HuH-7.5 (cell line): ENCODE measurements at regions not wholly inside any gene's neighbourhood (a gene's known extent, or its start where the extent isn't known, plus 50 kb on each side); places are given as distances from the start of the nearest gene placed in this dataset.
A peak's percentile ranks its signal among the peaks of the same experiment; 100 is the strongest.

Source experiments
- DNase-seq: peaks from one replicate; pipeline ENCODE4 v3.0.0; 2011; ENCODE audit warnings: low spot score

DNA sequence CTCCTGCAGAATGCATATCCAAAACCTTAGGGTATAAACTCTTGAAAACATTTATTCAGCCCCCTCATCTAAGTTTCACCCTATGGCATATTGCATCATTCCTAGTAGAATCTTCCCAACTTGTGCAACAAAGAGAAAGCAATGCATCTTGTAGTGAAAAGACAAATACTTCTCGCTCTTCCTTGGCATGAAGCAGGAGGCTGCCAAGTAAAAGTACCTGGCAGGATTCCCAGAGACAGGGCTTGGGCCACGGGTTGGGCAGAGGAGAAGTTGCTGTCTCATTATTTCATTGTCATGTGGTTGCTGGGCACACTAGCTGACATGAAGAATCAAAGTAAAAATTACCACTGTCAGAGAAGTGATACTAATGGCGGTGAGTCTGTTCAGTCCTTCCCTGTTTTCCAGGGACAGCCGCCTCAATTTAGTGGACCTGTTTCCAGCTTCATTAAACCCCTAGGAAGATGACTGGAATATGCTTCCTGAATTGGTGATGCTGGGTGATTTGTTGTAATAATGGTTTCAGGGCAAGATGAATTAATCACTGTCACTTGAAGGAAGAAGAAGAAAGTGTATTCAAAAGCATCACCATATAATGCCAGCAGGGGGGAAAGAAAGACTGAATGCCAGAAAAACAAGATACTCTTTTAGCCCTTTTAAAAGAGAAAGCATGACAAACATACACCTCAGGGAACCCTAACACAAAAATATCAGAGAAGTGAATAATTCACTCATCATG lies 380.5 kb upstream of the IGFBP7 start:
- no peak for DNase-seq

GRCh38 chr4:57488366-57489162 lies 378.4 kb upstream of the IGFBP7 start:
- no peak for DNase-seq

DNA sequence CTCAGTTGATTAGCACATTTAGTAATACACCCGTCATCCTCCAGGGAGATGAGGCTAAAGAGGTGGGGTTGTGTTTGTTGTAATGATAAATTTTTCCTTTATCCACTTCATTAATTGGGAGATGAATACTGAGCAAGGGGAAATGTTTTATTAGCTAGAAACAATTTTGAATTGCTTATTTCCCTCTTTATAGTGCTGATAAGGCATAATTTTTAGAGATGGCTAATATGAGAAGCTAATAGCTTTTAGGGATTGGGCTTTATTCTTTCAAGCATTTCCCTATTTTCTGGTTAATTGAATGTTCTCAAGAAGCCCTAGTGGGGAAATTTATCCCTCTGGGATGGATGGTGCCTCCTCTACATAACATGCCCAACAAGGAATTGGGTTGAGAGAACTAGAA lies 365.2 kb upstream of the IGFBP7 start:
- DNase-seq: no peak

GRCh38 chr4:57465321-57466056 lies 355.3 kb upstream of the IGFBP7 start:
- no peak for DNase-seq

DNA sequence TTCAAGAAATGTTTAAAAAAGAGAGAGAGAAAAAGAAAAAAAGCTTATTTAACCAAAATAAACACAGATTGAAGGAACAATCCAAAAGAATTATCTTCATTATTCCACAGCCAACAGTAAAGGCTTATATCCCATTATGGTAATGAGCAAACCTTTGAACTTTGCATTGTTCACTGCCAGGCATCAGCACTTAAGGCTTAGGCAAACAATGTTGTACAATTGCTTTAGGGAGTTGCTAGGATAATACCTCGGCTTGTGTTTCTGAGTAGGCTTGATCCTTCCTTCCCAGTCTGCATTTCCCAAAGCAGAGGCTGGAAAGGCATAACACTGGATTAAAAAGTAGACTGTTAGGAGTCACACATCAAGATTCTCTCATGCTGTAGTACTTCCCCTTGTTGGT lies 352.7 kb upstream of the IGFBP7 start:
- DNase-seq: no peak

DNA sequence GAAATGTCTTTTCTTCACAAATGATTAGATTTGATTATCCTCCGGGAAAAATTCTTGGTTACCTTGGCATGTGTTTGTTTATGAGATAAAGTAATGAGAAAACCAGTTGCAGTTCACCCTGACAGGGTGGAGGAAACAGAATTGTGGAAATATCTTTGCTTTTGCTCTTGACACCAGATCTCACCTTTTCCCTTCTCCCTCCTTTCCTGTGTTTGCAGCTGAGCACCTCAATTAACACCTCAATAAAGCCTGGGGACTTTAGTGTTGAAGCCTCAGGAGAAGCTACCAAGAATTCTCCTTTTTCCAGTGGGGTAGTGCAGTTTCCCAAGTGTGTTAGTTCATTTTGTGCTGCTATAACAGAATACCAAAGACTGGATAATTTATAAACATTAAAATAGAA lies 350.8 kb upstream of the IGFBP7 start:
- DNase-seq: no peak

DNA sequence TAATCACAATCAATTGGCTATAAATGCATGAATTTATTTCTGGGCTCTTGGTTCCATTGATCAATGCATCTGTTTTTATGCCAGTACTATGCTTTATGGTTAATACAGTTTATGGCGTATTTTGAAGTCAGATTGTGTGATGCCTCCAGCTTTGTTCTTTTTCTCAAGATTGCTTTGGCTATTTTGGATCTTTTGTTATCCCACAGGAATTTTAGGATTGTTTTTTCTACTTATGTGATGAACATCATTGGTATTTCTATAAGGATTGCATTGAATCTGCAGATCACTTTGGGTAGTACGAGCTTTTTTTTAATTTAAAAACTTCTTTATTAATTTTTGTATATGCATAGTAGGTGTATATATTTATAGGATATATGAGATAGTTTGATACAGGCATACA lies 338.7 kb upstream of the IGFBP7 start:
- DNase-seq: no peak

- DNase-seq: no peak
Measured at GRCh38 chr4:57448452-57448851, 338.3 kb upstream of the IGFBP7 start.

- no peak for DNase-seq
Measured at GRCh38 chr4:57446266-57446665, 336.1 kb upstream of the IGFBP7 start.

- DNase-seq: no peak
Measured at GRCh38 chr4:57445686-57446085, 335.5 kb upstream of the IGFBP7 start.

- DNase-seq: no peak
Measured at GRCh38 chr4:57444671-57445070, 334.5 kb upstream of the IGFBP7 start.

GRCh38 chr4:57443787-57444186 lies 333.6 kb upstream of the IGFBP7 start:
- DNase-seq: no peak

DNA sequence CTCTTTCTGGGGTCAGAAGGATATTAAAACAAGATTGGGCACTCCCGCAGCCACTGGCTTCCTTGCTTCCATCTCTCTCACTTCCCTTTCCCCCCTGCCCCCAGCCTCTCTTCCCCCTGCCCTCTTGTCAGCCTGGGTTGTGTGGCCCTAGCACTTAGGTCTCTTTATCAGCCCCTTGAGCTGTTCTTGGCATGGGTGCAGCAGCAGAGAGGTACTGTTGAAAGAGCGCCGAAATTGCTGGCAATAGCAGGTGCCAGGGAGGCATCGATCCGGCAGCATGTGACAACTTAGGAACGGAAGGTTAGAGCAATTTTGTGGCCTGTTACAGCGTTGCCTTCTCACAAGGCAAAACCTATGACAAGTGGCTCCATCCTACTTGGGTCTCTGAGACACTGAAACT lies 333.1 kb upstream of the IGFBP7 start:
- DNase-seq: no peak

DNA sequence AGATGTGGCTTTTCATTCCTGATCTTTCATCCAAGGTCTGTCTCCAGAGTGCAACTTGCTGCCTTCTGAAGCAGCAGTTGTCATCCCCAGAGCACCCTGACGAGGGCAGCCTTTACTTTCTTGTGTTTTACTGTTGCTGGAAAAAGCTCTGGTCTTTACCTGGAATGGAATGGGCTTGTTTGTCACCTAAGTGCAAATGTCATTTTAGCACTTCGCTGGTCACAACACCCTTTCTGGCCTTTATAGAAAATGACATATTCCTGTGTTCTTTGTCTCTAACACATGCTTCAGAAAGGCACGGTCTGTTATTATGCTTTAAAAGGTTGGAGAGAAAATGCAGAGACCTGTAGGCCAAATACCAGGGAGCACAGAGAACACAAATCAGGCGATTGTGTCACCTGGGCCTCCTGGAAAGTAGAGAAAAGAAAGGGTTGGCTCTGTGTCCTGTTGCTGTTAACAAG lies 332.7 kb upstream of the IGFBP7 start:
- peak; percentile 4 for DNase-seq

DNA sequence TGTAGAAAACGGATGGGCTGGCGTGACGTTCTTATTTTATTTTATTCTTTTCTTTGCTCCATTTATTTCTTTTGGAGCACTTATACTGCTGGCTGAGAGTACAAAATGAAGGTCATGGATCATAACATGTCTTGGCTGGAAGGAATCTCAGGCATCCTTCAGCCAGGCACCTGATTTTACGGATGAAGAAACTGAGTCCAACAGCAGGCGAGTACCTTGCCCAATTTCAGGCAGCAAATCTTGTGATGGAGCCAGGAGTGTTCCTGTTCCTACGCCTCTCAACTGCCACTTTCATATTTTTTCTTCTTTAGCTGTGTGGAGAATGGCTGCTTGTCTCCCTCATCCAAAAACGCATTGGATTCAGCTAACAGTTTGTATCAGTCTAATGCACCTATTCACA lies 332.1 kb upstream of the IGFBP7 start:
- no peak for DNase-seq

- no peak for DNase-seq
Measured at GRCh38 chr4:57437649-57438048, 327.5 kb upstream of the IGFBP7 start.

- DNase-seq: no peak
Measured at GRCh38 chr4:57435300-57435699, 325.1 kb upstream of the IGFBP7 start.

GRCh38 chr4:57430726-57431125 lies 320.5 kb upstream of the IGFBP7 start:
- no peak for DNase-seq

GRCh38 chr4:57426779-57427395 lies 316.7 kb upstream of the IGFBP7 start:
- DNase-seq: peak; percentile 26

DNA sequence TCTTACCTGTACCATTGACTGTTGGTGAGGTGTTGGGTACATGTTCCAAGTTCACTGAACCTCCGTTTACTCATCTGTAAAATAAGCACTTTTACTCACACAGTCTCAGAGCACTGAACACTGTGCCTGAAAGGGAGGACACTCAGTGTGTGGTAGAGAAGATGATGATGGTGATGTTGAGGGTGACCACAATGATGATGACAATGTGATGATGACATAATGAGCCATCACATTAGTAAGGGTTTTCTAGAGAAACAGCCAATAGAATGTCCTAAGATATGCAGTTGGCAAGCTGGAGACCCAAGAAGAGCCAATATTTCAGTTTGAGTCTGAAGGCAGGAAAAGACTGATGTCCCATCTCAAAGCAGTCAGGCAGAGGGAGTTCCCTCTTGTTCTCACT lies 315.4 kb upstream of the IGFBP7 start:
- DNase-seq: no peak

DNA sequence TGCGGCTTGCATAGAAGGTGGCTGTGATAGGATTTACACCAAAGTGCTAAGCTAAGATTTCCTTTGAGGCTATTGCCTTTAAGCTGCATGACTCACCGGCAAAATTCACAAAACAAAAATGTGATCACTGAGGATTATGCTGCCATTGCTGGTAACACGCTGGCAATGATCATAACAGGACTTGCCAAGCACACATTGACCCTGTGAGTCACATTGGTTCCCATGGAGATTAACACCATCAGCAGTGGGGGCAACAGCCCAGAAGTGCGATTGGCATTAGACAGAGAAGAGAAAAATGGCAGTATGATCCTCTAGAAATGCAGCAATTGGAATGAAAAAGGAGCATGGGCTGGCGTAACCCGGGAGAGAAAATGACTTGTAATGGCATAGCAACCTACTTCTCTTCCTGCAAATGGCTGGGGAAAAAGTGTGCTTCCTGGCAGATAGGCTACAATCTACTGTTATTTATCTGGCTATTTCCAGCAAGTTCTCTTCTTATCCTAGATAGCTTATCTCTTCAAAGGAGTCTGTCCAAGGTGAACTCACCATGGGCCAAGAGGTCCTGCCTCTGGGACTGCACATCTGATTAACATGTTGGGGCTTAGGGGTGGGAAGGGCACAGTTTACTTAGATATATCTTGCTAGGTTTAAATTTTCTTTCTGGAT lies 314.2 kb upstream of the IGFBP7 start:
- no peak for DNase-seq

DNA sequence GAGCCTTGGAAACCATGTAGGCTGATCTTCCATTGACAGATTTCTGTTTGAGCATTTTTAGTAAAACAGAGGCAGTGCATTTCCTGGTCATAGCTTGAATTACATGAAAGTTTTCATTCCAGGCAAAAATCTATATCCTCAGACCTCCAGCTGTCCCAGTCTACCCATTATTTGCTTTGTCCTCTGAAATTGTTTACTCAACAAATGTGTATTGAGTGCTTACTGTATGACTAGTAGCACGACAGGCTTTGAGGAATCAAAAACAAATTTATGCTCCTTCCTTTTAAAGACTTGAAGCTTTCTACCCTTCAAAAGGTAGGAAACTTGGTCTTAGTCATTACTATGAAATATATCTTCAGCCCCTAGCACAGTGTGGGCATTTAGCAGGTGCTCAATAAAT lies 307.9 kb upstream of the IGFBP7 start:
- DNase-seq: no peak
